ENCODE measurements at regions not wholly inside any gene's neighbourhood (a gene's known extent, or its start where the extent isn't known, plus 50 kb on each side); places are given as distances from the start of the nearest gene placed in this dataset.

- TF ChIP-seq POLR2A (IDR thresholded peaks at IDR 0.05; ENCODE audit: low read length), result no peak
- TF ChIP-seq GATA1 (IDR thresholded peaks at IDR 0.05; ENCODE audit: low read depth, low read length), result no peak
Observed at GRCh38 chr5:125446986-125447385, 700.5 kb upstream of the ZNF608 start.

Data from erythroblast (primary cell).